GM20000 (cell line): ENCODE measurements at regions not wholly inside any gene's neighbourhood (a gene's known extent, or its start where the extent isn't known, plus 50 kb on each side); places are given as distances from the start of the nearest gene placed in this dataset.

Source experiments
- DNase-seq: peaks from one replicate; pipeline ENCODE4 v3.0.0; 2012; ENCODE audit warnings: low spot score
- CTCF ChIP-seq: IDR thresholded peaks from 2 replicates; pipeline ENCODE4 v1.5.1; 2012; ENCODE audit warnings: mild to moderate bottlenecking, control low read depth; ENCODE audit errors: extremely low read depth, missing control alignments

GRCh38 chr16:86896976-86897375 is 318.6 kb downstream of the FOXL1 start:
- no peak for DNase-seq
- TF ChIP-seq CTCF = no peak

- no peak for DNase-seq
- TF ChIP-seq CTCF = no peak
These were observed 319.1 kb downstream of the FOXL1 start for GRCh38 chr16:86897486-86897885.

- no peak for TF ChIP-seq CTCF
- no peak for DNase-seq
These were observed 320.0 kb downstream of the FOXL1 start for GRCh38 chr16:86898386-86898785.

GRCh38 chr16:86899151-86899550 is 320.8 kb downstream of the FOXL1 start:
- no peak for TF ChIP-seq CTCF

GRCh38 chr16:86899757-86900156 is 321.4 kb downstream of the FOXL1 start:
- no peak for TF ChIP-seq CTCF

More at GRCh38 chr16:86899151-86899550, 320.8 kb downstream of the FOXL1 start:
- no peak for DNase-seq

GRCh38 chr16:86901483-86901882 is 323.1 kb downstream of the FOXL1 start:
- no peak for DNase-seq
- no peak for TF ChIP-seq CTCF

More at GRCh38 chr16:86899757-86900156, 321.4 kb downstream of the FOXL1 start:
- DNase-seq = no peak

GRCh38 chr16:86902656-86903001 is 324.3 kb downstream of the FOXL1 start:
- DNase-seq = no peak
- TF ChIP-seq CTCF = no peak
